ENCODE measurements at regions not wholly inside any gene's neighbourhood (a gene's known extent, or its start where the extent isn't known, plus 50 kb on each side); places are given as distances from the start of the nearest gene placed in this dataset.
A peak's percentile ranks its signal among the peaks of the same experiment; 100 is the strongest.

DNA sequence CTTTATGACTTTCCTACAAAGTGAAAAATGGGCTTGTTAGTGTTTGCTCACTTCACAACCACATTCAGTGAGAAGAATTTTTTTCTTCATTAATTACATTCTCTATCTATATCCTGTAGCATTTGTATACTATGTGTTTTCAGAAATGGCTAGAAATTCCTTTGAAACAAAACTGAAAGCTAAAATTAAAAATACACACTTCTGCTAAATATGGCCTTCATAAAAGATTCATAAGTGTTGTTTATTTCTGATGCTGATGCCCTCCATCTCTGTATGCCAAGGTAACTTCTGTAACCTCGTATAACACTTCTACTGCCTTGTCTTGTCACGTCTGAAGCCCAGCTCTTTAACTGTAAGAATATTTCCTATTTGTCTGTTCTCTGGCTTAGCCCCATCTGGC lies 59.8 kb downstream of the PMAIP1 start:
- in situ Hi-C loops (cut with HindIII; ENCODE audit: low pct_ligation_motif_present, low pct_unique_long_range_greater_than_20kb, low sequenced_read_pairs) = no loop called here
- DNase-seq = no peak

DNA sequence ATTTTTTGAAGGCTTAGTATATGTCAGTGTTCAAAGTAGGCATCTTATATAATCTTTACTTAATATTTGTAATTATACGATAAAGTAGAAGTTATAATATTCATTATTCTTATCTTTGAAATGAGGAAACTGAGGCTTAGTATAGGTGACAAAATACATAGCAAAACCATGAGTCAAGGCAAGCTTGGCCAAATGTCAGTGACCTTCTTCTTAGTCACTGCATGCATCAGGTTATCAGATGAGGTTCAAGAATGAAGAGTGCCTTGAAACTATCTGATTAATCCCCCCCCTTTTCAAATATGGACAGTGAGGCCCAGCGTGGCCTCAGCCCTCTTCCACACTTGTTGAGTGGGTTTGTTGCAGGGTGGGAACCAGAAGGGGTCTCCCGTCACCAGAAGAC lies 59.3 kb downstream of the PMAIP1 start:
- DNase-seq = peak; percentile 24
- in situ Hi-C loops (cut with HindIII; ENCODE audit: low pct_ligation_motif_present, low pct_unique_long_range_greater_than_20kb, low sequenced_read_pairs) = no loop called here

DNA sequence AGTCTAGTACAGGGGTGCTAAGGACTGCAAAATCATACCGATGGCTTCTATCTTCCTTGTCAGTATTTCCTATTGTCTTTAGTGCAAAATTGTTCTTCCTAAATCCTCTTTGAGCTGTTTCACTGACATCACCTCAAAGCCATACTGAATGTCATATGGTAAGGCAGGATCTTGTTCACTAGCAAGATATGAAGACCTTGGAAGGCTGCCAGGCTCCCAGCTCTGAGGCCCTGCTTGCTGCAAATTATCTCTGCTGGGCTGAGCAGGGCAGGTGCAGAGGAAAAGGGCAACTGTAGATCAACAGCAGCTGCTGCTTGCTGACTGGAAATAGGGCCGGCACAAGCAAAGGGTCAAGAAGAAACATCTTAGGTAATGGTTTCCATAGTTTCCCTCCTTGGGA lies 58.2 kb downstream of the PMAIP1 start:
- peak; percentile 49 for DNase-seq
- in situ Hi-C loops (cut with HindIII; ENCODE audit: low pct_ligation_motif_present, low pct_unique_long_range_greater_than_20kb, low sequenced_read_pairs) = no loop called here

DNA sequence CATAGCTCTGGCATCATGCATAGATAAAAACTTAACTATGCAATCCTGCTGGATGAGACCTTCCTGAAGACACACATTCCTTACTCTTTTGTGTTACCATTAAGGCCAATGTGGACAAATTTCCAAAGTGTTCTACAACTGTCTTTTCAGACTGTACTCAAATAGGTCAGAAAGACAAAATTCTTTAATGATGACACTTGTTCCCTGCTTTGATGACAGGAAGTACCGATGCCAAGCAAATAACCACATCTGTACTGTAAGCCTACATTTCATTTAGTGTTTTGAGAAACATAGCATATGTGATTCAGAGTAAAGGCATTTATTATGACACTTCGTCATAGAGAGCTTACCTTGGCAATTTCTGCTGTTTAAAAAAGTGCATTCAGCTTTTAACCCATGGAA lies 55.0 kb downstream of the PMAIP1 start:
- DNase-seq = no peak

DNA sequence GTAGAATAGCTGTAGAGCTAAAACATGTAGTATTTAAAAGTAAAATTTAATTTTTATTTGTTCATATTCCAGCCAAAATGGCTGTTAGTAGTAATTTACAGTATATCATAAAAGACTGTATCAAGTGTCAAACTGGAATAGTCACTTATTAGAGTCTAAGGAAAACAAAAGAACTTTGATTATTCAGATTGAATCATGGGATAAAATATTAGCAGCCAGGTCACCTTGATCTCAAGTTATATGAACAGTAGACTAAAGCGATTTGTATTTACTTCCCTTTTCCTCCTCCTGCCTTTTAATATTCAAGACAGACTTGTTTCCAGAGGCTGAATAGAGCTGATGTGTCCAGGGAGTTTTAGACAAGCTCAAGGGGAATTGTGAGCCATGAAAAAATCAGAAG lies 54.4 kb downstream of the PMAIP1 start:
- in situ Hi-C loops (cut with HindIII; ENCODE audit: low pct_ligation_motif_present, low pct_unique_long_range_greater_than_20kb, low sequenced_read_pairs) = no loop called here
- no peak for DNase-seq

More for the DNA sequence above, 55.0 kb downstream of the PMAIP1 start:
- in situ Hi-C loops (cut with HindIII; ENCODE audit: low pct_ligation_motif_present, low pct_unique_long_range_greater_than_20kb, low sequenced_read_pairs) = no loop called here
